Chondrocyte (in vitro differentiated cells): ENCODE measurements at regions not wholly inside any gene's neighbourhood (a gene's known extent, or its start where the extent isn't known, plus 50 kb on each side); places are given as distances from the start of the nearest gene placed in this dataset.

Experiments
- DNase-seq: peaks from one replicate; pipeline ENCODE4 v3.0.0; 2021; ENCODE audit warnings: mixed read lengths, low spot score
- H3K27ac Mint-ChIP-seq: one replicate; pipeline ENCODE4 v1.8.0; 2021; ENCODE audit warnings: mild to moderate bottlenecking, moderate library complexity, mixed read lengths; ENCODE audit not compliant: unreplicated experiment
- H3K27me3 Mint-ChIP-seq: 2 replicates; pipeline ENCODE4 v1.8.0; 2021; ENCODE audit warnings: low read depth, mixed read lengths
- H3K36me3 Mint-ChIP-seq: 2 replicates; pipeline ENCODE4 v1.8.0; 2021; ENCODE audit warnings: low read depth, mixed read lengths
- H3K4me1 Mint-ChIP-seq: 2 replicates; pipeline ENCODE4 v1.8.0; 2021; ENCODE audit warnings: low read depth, mild to moderate bottlenecking, mixed read lengths
- H3K4me3 Mint-ChIP-seq: one replicate; pipeline ENCODE4 v1.8.0; 2021; ENCODE audit warnings: mild to moderate bottlenecking, moderate library complexity, mixed read lengths; ENCODE audit not compliant: unreplicated experiment
- H3K9me3 Mint-ChIP-seq: 2 replicates; pipeline ENCODE4 v1.8.0; 2021; ENCODE audit warnings: low read depth, mixed read lengths
- CTCF ChIP-seq: fragments of 200-600 bp; sonication (generic); IDR thresholded peaks from 2 replicates; pipeline ENCODE4 v1.5.0; 2021; ENCODE audit warnings: antibody characterized with exemption, mild to moderate bottlenecking, moderate library complexity

- Mint-ChIP-seq H3K4me1 (peaks cover 34% of the 10 kb centered on the region), H3K27ac (no peak overlapping the region), H3K9me3 (no peaks in the 10 kb centered on the region), H3K27me3 (no peaks in the 10 kb centered on the region), H3K4me3 (no peak overlapping the region), H3K36me3 (no peaks in the 10 kb centered on the region)
- no peak for TF ChIP-seq CTCF
- DNase-seq, result no peak
These were observed 124.0 kb downstream of the SIPA1L2 start for GRCh38 chr1:232505884-232506283.

DNA sequence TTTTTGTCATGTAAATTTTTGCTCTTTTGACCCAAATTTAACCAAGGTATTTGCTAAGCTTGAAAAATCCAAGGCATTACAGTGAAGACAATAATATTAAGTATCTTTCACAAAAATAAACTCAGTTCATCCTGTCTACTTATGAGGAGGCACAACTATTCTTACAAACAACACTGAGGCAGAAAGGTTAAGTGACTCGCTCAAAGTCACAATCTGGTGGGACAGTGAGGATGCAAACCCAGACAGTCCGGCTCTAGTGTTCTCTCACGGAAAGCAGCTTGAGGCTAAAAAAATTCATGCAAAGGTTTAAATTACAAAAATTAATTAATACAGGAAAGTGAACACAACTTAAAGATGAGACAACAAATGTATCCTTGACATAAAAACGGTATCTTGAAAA lies 125.3 kb downstream of the SIPA1L2 start:
- DNase-seq, result no peak
- H3K27me3 Mint-ChIP-seq, result no peaks in the 10 kb centered on the region
- no peaks in the 10 kb centered on the region for H3K36me3 Mint-ChIP-seq
- no peaks in the 10 kb centered on the region for H3K9me3 Mint-ChIP-seq
- TF ChIP-seq CTCF, result no peak
- H3K27ac Mint-ChIP-seq, result no peak overlapping the region
- H3K4me3 Mint-ChIP-seq, result no peak overlapping the region
- peaks cover 27% of the 10 kb centered on the region for H3K4me1 Mint-ChIP-seq

DNA sequence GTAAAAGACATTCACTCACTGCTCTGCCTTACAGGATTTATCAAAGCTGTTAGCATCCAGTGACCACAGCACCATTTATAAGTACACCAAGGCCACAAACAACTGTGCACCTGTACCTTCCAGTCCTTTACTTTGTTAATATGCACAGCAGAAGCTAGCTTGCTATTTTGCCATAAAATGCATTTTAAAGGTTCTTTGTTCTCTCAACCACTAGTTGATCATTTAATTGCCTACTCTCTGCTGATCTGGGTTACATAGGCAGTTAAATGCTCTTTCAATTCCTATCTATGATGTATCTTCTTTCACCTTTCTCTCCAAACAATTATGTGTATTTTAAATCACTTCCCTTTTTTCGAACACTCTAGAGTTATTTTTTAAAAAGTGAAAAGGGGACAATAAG lies 126.4 kb downstream of the SIPA1L2 start:
- no peak for TF ChIP-seq CTCF
- H3K4me1 Mint-ChIP-seq, result peaks cover 16% of the 10 kb centered on the region
- no peaks in the 10 kb centered on the region for H3K9me3 Mint-ChIP-seq
- no peak overlapping the region for H3K27ac Mint-ChIP-seq
- H3K27me3 Mint-ChIP-seq, result no peaks in the 10 kb centered on the region
- H3K4me3 Mint-ChIP-seq, result no peak overlapping the region
- no peaks in the 10 kb centered on the region for H3K36me3 Mint-ChIP-seq
- DNase-seq, result no peak

DNA sequence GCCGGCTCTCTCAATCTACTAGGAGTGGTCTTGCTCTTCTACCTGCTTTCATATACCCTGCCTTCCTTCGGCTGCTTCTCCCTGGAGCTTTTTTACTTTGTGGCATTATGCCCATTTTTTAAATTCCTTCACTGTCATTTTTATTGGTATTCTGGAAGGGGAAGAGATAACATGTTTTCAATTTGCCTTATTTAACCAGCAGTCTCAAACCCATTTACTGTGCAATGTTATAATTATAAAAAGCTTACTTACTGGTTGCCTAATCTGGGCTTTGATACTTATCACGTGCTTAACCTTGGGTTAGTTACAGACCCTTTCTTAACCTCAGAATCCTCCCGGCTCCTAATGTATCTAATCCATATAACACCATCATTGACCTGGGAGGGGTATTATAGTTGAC lies 128.1 kb downstream of the SIPA1L2 start:
- peaks cover 8% of the 10 kb centered on the region for H3K4me1 Mint-ChIP-seq
- no peaks in the 10 kb centered on the region for H3K27me3 Mint-ChIP-seq
- H3K36me3 Mint-ChIP-seq, result no peaks in the 10 kb centered on the region
- TF ChIP-seq CTCF, result no peak
- H3K27ac Mint-ChIP-seq, result no peak overlapping the region
- no peak for DNase-seq
- H3K4me3 Mint-ChIP-seq, result no peak overlapping the region
- H3K9me3 Mint-ChIP-seq, result no peaks in the 10 kb centered on the region

DNA sequence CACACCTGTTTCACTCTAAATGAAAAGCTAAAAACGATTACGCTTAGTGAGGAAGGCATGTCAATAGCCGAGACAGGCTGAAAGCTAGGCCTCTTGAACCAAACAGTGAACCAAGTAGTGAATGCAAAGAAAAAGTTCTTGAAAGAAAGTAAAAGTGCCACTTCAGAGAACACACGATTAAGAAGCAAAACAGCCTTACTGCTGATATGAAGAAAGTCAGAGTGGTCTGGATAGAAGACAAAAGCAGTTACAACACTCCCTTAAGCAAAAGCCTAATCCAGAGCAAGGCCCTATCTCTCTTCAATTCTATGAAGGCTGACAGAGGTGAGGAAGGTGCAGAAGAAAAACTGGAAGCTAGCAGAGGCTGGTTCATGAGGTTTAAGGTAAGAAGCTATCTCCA lies 130.7 kb downstream of the SIPA1L2 start:
- TF ChIP-seq CTCF, result no peak
- DNase-seq, result no peak
- Mint-ChIP-seq H3K27ac (no peak overlapping the region), H3K36me3 (no peaks in the 10 kb centered on the region), H3K4me1 (peaks cover 4% of the 10 kb centered on the region), H3K4me3 (no peak overlapping the region), H3K27me3 (no peaks in the 10 kb centered on the region), H3K9me3 (no peaks in the 10 kb centered on the region)
